ENCODE measurements at regions not wholly inside any gene's neighbourhood (a gene's known extent, or its start where the extent isn't known, plus 50 kb on each side); places are given as distances from the start of the nearest gene placed in this dataset.

- DNase-seq = no peak
Observed at GRCh38 chr1:201774224-201774982, 54.6 kb upstream of the IPO9 start.

- DNase-seq = no peak
Observed at GRCh38 chr1:201774983-201775344, 54.0 kb upstream of the IPO9 start.

GRCh38 chr1:201775380-201775779 is 53.6 kb upstream of the IPO9 start:
- DNase-seq = no peak

GRCh38 chr1:201778279-201779065 is 50.5 kb upstream of the IPO9 start:
- no peak for DNase-seq

All from activated CD4-positive, alpha-beta T cell treated with anti-CD3 and anti-CD28 coated beads, Interleukin-2, amount 50 U/mL, for 48 hours (primary cell).